Liver (tissue), 8 donors: ENCODE measurements at regions not wholly inside any gene's neighbourhood (a gene's known extent, or its start where the extent isn't known, plus 50 kb on each side); places are given as distances from the start of the nearest gene placed in this dataset.
A peak's percentile ranks its signal among the peaks of the same experiment; 100 is the strongest.

Experiments used
- DNase-seq: peaks from one replicate; pipeline ENCODE4 v3.0.0-alpha.2; 2017; ENCODE audit warnings: low spot score
- H3K27ac ChIP-seq, 2 donors: one replicate each; pipeline ENCODE4 v1.7.0; 2013; ENCODE audit warnings: inconsistent platforms in 2 of 2, low read length in 2 of 2, control low read depth in 1 of 2, low read depth in 1 of 2, mild to moderate bottlenecking in 1 of 2
- H3K27me3 ChIP-seq, 4 donors: one replicate each; pipeline versions ENCODE4 v1.6.1 to v1.7.0; 2013; ENCODE audit warnings: low read length in 3 of 4, inconsistent platforms in 1 of 4, mild to moderate bottlenecking in 1 of 4, moderate library complexity in 1 of 4; ENCODE audit not compliant: control insufficient read depth in 4 of 4, insufficient read depth in 4 of 4
- H3K36me3 ChIP-seq, 4 donors: one replicate each; pipeline versions ENCODE4 v1.6.1 to v1.7.0; 2013; ENCODE audit warnings: low read length in 3 of 4, mild to moderate bottlenecking in 3 of 4, low read depth in 1 of 4, moderate library complexity in 1 of 4; ENCODE audit not compliant: control insufficient read depth in 4 of 4, insufficient read depth in 3 of 4
- H3K4me1 ChIP-seq, 4 donors: one replicate each; pipeline versions ENCODE4 v1.6.1 to v1.7.0; 2013; ENCODE audit warnings: low read length in 3 of 4, mild to moderate bottlenecking in 3 of 4, moderate library complexity in 1 of 4; ENCODE audit not compliant: control insufficient read depth in 4 of 4, insufficient read depth in 4 of 4
- H3K4me3 ChIP-seq, 3 donors: one replicate each; pipeline versions ENCODE4 v1.6.1 to v1.7.0; 2013; ENCODE audit warnings: low read length in 3 of 3, control low read depth in 1 of 3, low read depth in 1 of 3, mild to moderate bottlenecking in 1 of 3
- H3K9ac ChIP-seq, 2 donors: one replicate each; pipeline ENCODE4 v1.7.0; 2013; ENCODE audit warnings: low read length in 2 of 2, mild to moderate bottlenecking in 2 of 2, moderate library complexity in 2 of 2, control low read depth in 1 of 2, low read depth in 1 of 2
- H3K9me3 ChIP-seq, 4 donors: one replicate each; pipeline versions ENCODE4 v1.6.1 to v1.7.0; 2013; ENCODE audit warnings: low read length in 3 of 4; ENCODE audit not compliant: control insufficient read depth in 4 of 4
- EGR1 ChIP-seq, 2 donors: IDR thresholded peaks; 2 replicates each; pipeline ENCODE4 v1.6.1; 2016 to 2018; ENCODE audit warnings: antibody characterized with exemption in 2 of 2, low read depth in 2 of 2
- FOXA1 ChIP-seq: IDR thresholded peaks from 2 replicates; pipeline ENCODE4 v1.6.1; 2016; ENCODE audit warnings: antibody characterized with exemption
- FOXA2 ChIP-seq: IDR thresholded peaks from 2 replicates; pipeline ENCODE4 v1.6.1; 2016; ENCODE audit warnings: antibody characterized with exemption
- GABPA ChIP-seq, 2 donors: IDR thresholded peaks in 1 of 2; conservative IDR thresholded peaks in 1 of 2; 2 replicates each; pipeline ENCODE4 v1.6.1; 2016; ENCODE audit warnings: antibody characterized with exemption in 2 of 2, mild to moderate bottlenecking in 1 of 2, moderate library complexity in 1 of 2
- HNF4A ChIP-seq, 2 donors: conservative IDR thresholded peaks; 2 replicates each; pipeline ENCODE4 v1.6.1; 2016; ENCODE audit warnings: antibody characterized with exemption in 2 of 2, mild to moderate bottlenecking in 2 of 2
- HNF4G ChIP-seq: IDR thresholded peaks from 2 replicates; pipeline ENCODE4 v1.6.1; 2016; ENCODE audit warnings: antibody characterized with exemption
- JUND ChIP-seq, 2 donors: IDR thresholded peaks; 2 replicates each; pipeline ENCODE4 v1.6.1; 2016; ENCODE audit warnings: antibody characterized with exemption in 2 of 2
- NR2F2 ChIP-seq: IDR thresholded peaks from 2 replicates; pipeline ENCODE4 v1.6.1; 2016; ENCODE audit warnings: antibody characterized with exemption
- RAD21 ChIP-seq, 2 donors: IDR thresholded peaks; 2 replicates each; pipeline ENCODE4 v1.6.1; 2016; ENCODE audit warnings: antibody characterized with exemption in 2 of 2, mild to moderate bottlenecking in 2 of 2
- RXRA ChIP-seq, 2 donors: IDR thresholded peaks; 2 replicates each; pipeline ENCODE4 v1.6.1; 2017 to 2018; ENCODE audit warnings: antibody characterized with exemption in 2 of 2, mild to moderate bottlenecking in 1 of 2
- SP1 ChIP-seq: IDR thresholded peaks from 2 replicates; pipeline ENCODE4 v1.6.1; 2018; ENCODE audit warnings: antibody characterized with exemption, mild to moderate bottlenecking
- TAF1 ChIP-seq: conservative IDR thresholded peaks from 2 replicates; pipeline ENCODE4 v1.6.1; 2016; ENCODE audit warnings: antibody characterized with exemption, mild to moderate bottlenecking
- YY1 ChIP-seq: IDR thresholded peaks from 2 replicates; pipeline ENCODE4 v1.6.1; 2016; ENCODE audit warnings: antibody characterized with exemption, mild to moderate bottlenecking
- WGBS: extraction: QIAGEN DNeasy Blood & Tissue Kit; methylation state at CpG from one replicate; pipeline ENCODE4 v1.1.7; 2013; 5-methylcytosine and 5-hydroxymethylcytosine counted together
- TF ChIP-seq, protein P1 (sequence below): fragments of 150-350 bp; IDR thresholded peaks from 2 replicates; pipeline ENCODE4 v1.5.1; 2017; ENCODE audit warnings: improper control_type of control experiment, low read depth, low read length; ENCODE audit not compliant: missing input control
- TF ChIP-seq, protein P2 (sequence below): IDR thresholded peaks from 2 replicates; pipeline ENCODE4 v1.6.1; 2016; ENCODE audit warnings: antibody characterized with exemption
- TF ChIP-seq, protein P3 (sequence below): IDR thresholded peaks from 2 replicates; pipeline ENCODE4 v1.6.1; 2016; ENCODE audit warnings: antibody characterized with exemption
- TF ChIP-seq, protein P4 (sequence below): IDR thresholded peaks from 2 replicates; pipeline ENCODE4 v1.6.1; 2016; ENCODE audit warnings: antibody characterized with exemption
- TF ChIP-seq, protein P5 (sequence below): IDR thresholded peaks from 2 replicates; pipeline ENCODE4 v1.6.1; 2016; ENCODE audit warnings: antibody characterized with exemption, mild to moderate bottlenecking
- donor health status: healthy.
- donor health status: healthy.
- donor health status: healthy.
- donor health status: healthy.
- donor health status: healthy.

DNA sequence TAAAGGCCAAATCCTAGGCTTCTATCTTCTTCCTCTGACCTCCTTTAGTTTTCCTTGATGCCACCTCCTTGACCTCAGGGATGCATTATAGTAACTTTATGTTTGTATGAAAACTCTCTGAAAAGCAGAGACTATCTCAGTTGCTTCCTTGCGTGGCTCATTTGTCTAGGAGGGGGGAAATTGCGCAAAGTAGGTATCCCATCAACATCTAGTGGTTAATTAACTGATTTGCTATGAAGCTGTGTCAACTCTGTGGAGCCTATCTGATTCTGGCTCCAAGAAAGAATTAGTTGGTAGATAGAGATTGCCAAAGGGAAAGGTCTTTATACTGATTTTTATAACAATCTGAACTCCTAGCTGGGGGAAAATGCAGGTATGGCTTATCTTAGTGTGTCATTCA lies 82.1 kb upstream of the FRY start:
- Histone ChIP-seq H3K4me1 (peaks cover 2 to 26% (median 11%) of the 10 kb centered on the region in 4 donors), H3K27ac (peak overlapping the region in 1 of 2 donors; percentile 19), H3K4me3 (no peak overlapping the region), H3K9me3 (no peaks in the 10 kb centered on the region), H3K27me3 (no peaks in the 10 kb centered on the region), H3K9ac (no peak overlapping the region), H3K36me3 (no peaks in the 10 kb centered on the region)
- WGBS: 91% methylated on average over 2 of the region's 2 CpGs
- DNase-seq: no peak
- TF ChIP-seq, protein P1, sequence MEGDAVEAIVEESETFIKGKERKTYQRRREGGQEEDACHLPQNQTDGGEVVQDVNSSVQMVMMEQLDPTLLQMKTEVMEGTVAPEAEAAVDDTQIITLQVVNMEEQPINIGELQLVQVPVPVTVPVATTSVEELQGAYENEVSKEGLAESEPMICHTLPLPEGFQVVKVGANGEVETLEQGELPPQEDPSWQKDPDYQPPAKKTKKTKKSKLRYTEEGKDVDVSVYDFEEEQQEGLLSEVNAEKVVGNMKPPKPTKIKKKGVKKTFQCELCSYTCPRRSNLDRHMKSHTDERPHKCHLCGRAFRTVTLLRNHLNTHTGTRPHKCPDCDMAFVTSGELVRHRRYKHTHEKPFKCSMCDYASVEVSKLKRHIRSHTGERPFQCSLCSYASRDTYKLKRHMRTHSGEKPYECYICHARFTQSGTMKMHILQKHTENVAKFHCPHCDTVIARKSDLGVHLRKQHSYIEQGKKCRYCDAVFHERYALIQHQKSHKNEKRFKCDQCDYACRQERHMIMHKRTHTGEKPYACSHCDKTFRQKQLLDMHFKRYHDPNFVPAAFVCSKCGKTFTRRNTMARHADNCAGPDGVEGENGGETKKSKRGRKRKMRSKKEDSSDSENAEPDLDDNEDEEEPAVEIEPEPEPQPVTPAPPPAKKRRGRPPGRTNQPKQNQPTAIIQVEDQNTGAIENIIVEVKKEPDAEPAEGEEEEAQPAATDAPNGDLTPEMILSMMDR: no peak
- TF ChIP-seq JUND (IDR thresholded peaks at IDR 0.05): no peak

DNA sequence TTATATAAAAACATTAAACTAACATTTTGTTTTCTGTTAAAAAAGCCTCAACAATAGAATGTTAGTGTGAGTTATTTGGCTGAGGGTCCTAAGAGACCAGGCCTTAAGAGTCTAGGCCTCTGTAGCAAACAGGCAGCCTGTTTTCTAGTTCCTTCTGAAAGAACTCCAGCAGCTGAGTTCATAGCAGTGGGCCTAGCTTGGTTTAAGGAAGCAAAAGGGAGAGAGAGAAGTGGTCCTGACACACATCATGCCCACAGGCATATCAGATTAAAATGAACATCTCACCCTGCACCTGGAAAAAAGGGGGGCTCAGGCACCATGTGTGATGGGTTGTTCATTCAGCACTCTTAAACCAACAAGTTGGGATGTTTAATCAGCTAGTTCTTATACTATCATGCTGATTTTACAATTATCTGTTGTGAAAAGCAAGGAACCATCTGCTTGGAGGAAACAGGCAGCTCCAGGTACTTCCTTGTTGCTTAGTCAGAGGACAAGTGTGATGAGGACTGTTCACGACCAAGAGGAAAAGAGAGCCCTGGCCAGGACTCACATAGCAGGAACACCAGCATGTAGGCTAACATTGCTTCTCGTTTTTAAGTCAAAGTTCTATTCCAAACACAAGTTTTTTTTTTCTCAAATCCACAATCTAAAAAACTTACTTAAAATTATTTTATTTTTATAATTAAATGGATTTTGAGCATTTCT lies 81.3 kb upstream of the FRY start:
- no peaks in the 10 kb centered on the region for H3K36me3 ChIP-seq
- DNase-seq: no peak
- TF ChIP-seq, protein P2, sequence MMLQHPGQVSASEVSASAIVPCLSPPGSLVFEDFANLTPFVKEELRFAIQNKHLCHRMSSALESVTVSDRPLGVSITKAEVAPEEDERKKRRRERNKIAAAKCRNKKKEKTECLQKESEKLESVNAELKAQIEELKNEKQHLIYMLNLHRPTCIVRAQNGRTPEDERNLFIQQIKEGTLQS: no peak
- TF ChIP-seq, protein P3, sequence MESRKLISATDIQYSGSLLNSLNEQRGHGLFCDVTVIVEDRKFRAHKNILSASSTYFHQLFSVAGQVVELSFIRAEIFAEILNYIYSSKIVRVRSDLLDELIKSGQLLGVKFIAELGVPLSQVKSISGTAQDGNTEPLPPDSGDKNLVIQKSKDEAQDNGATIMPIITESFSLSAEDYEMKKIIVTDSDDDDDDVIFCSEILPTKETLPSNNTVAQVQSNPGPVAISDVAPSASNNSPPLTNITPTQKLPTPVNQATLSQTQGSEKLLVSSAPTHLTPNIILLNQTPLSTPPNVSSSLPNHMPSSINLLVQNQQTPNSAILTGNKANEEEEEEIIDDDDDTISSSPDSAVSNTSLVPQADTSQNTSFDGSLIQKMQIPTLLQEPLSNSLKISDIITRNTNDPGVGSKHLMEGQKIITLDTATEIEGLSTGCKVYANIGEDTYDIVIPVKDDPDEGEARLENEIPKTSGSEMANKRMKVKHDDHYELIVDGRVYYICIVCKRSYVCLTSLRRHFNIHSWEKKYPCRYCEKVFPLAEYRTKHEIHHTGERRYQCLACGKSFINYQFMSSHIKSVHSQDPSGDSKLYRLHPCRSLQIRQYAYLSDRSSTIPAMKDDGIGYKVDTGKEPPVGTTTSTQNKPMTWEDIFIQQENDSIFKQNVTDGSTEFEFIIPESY: no peak
- TF ChIP-seq FOXA1: no peak
- TF ChIP-seq FOXA2: no peak
- TF ChIP-seq, protein P4, sequence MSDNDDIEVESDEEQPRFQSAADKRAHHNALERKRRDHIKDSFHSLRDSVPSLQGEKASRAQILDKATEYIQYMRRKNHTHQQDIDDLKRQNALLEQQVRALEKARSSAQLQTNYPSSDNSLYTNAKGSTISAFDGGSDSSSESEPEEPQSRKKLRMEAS: no peak
- TF ChIP-seq, protein P5, sequence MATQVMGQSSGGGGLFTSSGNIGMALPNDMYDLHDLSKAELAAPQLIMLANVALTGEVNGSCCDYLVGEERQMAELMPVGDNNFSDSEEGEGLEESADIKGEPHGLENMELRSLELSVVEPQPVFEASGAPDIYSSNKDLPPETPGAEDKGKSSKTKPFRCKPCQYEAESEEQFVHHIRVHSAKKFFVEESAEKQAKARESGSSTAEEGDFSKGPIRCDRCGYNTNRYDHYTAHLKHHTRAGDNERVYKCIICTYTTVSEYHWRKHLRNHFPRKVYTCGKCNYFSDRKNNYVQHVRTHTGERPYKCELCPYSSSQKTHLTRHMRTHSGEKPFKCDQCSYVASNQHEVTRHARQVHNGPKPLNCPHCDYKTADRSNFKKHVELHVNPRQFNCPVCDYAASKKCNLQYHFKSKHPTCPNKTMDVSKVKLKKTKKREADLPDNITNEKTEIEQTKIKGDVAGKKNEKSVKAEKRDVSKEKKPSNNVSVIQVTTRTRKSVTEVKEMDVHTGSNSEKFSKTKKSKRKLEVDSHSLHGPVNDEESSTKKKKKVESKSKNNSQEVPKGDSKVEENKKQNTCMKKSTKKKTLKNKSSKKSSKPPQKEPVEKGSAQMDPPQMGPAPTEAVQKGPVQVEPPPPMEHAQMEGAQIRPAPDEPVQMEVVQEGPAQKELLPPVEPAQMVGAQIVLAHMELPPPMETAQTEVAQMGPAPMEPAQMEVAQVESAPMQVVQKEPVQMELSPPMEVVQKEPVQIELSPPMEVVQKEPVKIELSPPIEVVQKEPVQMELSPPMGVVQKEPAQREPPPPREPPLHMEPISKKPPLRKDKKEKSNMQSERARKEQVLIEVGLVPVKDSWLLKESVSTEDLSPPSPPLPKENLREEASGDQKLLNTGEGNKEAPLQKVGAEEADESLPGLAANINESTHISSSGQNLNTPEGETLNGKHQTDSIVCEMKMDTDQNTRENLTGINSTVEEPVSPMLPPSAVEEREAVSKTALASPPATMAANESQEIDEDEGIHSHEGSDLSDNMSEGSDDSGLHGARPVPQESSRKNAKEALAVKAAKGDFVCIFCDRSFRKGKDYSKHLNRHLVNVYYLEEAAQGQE: no peak
- TF ChIP-seq GABPA (IDR thresholded peaks at IDR 0.05 in 1 of 2, conservative IDR thresholded peaks at IDR 0.05 in 1 of 2): no peak
- TF ChIP-seq SP1: no peak
- no peak for TF ChIP-seq NR2F2
- no peak for TF ChIP-seq RAD21 (IDR thresholded peaks at IDR 0.05)
- TF ChIP-seq HNF4A (conservative IDR thresholded peaks at IDR 0.05): no peak
- TF ChIP-seq, protein P1: no peak
- no peak for TF ChIP-seq JUND (IDR thresholded peaks at IDR 0.05)
- no peak for TF ChIP-seq YY1
- TF ChIP-seq RXRA (IDR thresholded peaks at IDR 0.05): no peak
- no peak for TF ChIP-seq HNF4G
- no peak for TF ChIP-seq EGR1 (IDR thresholded peaks at IDR 0.05; ENCODE audit: low read depth in 2 of 2)
- TF ChIP-seq TAF1: no peak
- 67% methylated on average over 2 of the region's 2 CpGs for WGBS
- H3K27me3 ChIP-seq: no peaks in the 10 kb centered on the region
- no peaks in the 10 kb centered on the region for H3K9me3 ChIP-seq
- peaks cover under 1 to 26% (median 6%) of the 10 kb centered on the region in 4 donors for H3K4me1 ChIP-seq
- no peak overlapping the region for H3K9ac ChIP-seq
- no peak overlapping the region for H3K27ac ChIP-seq
- no peak overlapping the region for H3K4me3 ChIP-seq
